Thyroid gland (tissue), 4 donors: ENCODE measurements at regions not wholly inside any gene's neighbourhood (a gene's known extent, or its start where the extent isn't known, plus 50 kb on each side); places are given as distances from the start of the nearest gene placed in this dataset.

Source experiments
- DNase-seq, 2 donors: peaks; one replicate each; pipeline ENCODE4 v3.0.0-alpha.2; 2019
- H3K27ac ChIP-seq, 3 donors: fragments of 200-600 bp; sonication (generic); 1 replicate in 2 of 3; 2 replicates in 1 of 3; pipeline ENCODE4 v1.5.1; 2016 to 2019; ENCODE audit warnings: mild to moderate bottlenecking in 1 of 3, moderate library complexity in 1 of 3
- H3K27me3 ChIP-seq: fragments of 200-600 bp; sonication (generic); one replicate; pipeline ENCODE4 v1.5.1; 2019
- H3K36me3 ChIP-seq, 2 donors: fragments of 200-600 bp; sonication (generic); one replicate each; pipeline ENCODE4 v1.5.1; 2016 to 2019
- H3K4me1 ChIP-seq, 2 donors: fragments of 200-600 bp; sonication (generic); one replicate each; pipeline ENCODE4 v1.5.1; 2017 to 2019
- H3K4me3 ChIP-seq, 3 donors: fragments of 200-600 bp; sonication (generic); replicated peaks in 1 of 3; 1 replicate in 2 of 3; 2 replicates in 1 of 3; pipeline ENCODE4 v1.5.1; 2016; ENCODE audit warnings: mild to moderate bottlenecking in 1 of 3
- H3K9me3 ChIP-seq: fragments of 200-600 bp; sonication (generic); one replicate; pipeline ENCODE4 v1.5.1; 2017
- CTCF ChIP-seq, 6 experiments: fragments of 200-600 bp in 3 of 6; fragments of 450-650 bp in 3 of 6; sonication (generic) in 3 of 6; IDR thresholded peaks; one replicate each; pipeline ENCODE4 v1.5.1; 2016 to 2019; ENCODE audit warnings: antibody characterized with exemption in 6 of 6, mild to moderate bottlenecking in 2 of 6, inconsistent platforms in 1 of 6, moderate library complexity in 1 of 6
- POLR2A ChIP-seq, 2 donors: fragments of 450-650 bp; IDR thresholded peaks; one replicate each; pipeline ENCODE4 v1.6.1; 2017; ENCODE audit warnings: antibody characterized with exemption in 2 of 2, mild to moderate bottlenecking in 2 of 2, moderate library complexity in 1 of 2
- WGBS, 2 donors: methylation state at CpG; one replicate each; pipeline ENCODE4 v1.1.5; 2017; 5-methylcytosine and 5-hydroxymethylcytosine counted together
- intact Hi-C: fragments of 100-400 bp; cut with DNase I; formaldehyde crosslinking; loops from one replicate; pipeline ENCODE4 v1.15.1; 2023

GRCh38 chr1:78280626-78281025 is 210.1 kb upstream of the PTGFR start:
- TF ChIP-seq POLR2A (IDR thresholded peaks at IDR 0.05) = no peak
- TF ChIP-seq CTCF (IDR thresholded peaks at IDR 0.05) = no peak
- Histone ChIP-seq H3K4me1 (no peaks in the 10 kb centered on the region), H3K27ac (no peak overlapping the region), H3K4me3 (no peak overlapping the region), H3K27me3 (no peaks in the 10 kb centered on the region), H3K9me3 (no peaks in the 10 kb centered on the region), H3K36me3 (no peaks in the 10 kb centered on the region)
- 56 to 67% methylated on average over 2 of the region's 2 CpGs for WGBS, 2 donors
- no peak for DNase-seq
- intact Hi-C loops = no loop called here

- WGBS, 2 donors = 74 to 83% methylated on average over 1 of the region's 1 CpG
- H3K36me3 ChIP-seq = no peaks in the 10 kb centered on the region
- H3K27ac ChIP-seq = no peak overlapping the region
- H3K4me1 ChIP-seq = no peaks in the 10 kb centered on the region
- H3K4me3 ChIP-seq = no peak overlapping the region
- DNase-seq = no peak
- TF ChIP-seq POLR2A (IDR thresholded peaks at IDR 0.05) (no peak), CTCF (IDR thresholded peaks at IDR 0.05) (no peak)
- intact Hi-C loops = no loop called here
- no peaks in the 10 kb centered on the region for H3K9me3 ChIP-seq
- no peaks in the 10 kb centered on the region for H3K27me3 ChIP-seq
These were observed 209.2 kb upstream of the PTGFR start for GRCh38 chr1:78281580-78281979.

GRCh38 chr1:78283691-78284090 is 207.1 kb upstream of the PTGFR start:
- TF ChIP-seq CTCF (IDR thresholded peaks at IDR 0.05) (no peak), POLR2A (IDR thresholded peaks at IDR 0.05) (no peak)
- Histone ChIP-seq H3K36me3 (no peaks in the 10 kb centered on the region), H3K27me3 (no peaks in the 10 kb centered on the region), H3K27ac (no peak overlapping the region), H3K9me3 (no peaks in the 10 kb centered on the region), H3K4me1 (no peaks in the 10 kb centered on the region), H3K4me3 (no peak overlapping the region)
- WGBS, 2 donors = 41 to 45% methylated on average over 2 of the region's 2 CpGs
- DNase-seq = no peak
- intact Hi-C loops = no loop called here

GRCh38 chr1:78284354-78284753 is 206.4 kb upstream of the PTGFR start:
- H3K36me3 ChIP-seq = no peaks in the 10 kb centered on the region
- no peak for TF ChIP-seq CTCF (IDR thresholded peaks at IDR 0.05)
- no peak for TF ChIP-seq POLR2A (IDR thresholded peaks at IDR 0.05)
- intact Hi-C loops = no loop called here
- H3K4me3 ChIP-seq = no peak overlapping the region
- WGBS, 2 donors = 86 to 92% methylated on average over 1 of the region's 1 CpG
- H3K4me1 ChIP-seq = no peaks in the 10 kb centered on the region
- no peaks in the 10 kb centered on the region for H3K27me3 ChIP-seq
- DNase-seq = peak in 1 of 2 donors; percentile 3
- H3K27ac ChIP-seq = no peak overlapping the region
- no peaks in the 10 kb centered on the region for H3K9me3 ChIP-seq

- no peaks in the 10 kb centered on the region for H3K9me3 ChIP-seq
- no peak overlapping the region for H3K4me3 ChIP-seq
- DNase-seq = no peak
- no peak overlapping the region for H3K27ac ChIP-seq
- no peaks in the 10 kb centered on the region for H3K27me3 ChIP-seq
- intact Hi-C loops = no loop called here
- no peaks in the 10 kb centered on the region for H3K4me1 ChIP-seq
- 89 to 93% methylated on average over 3 of the region's 3 CpGs for WGBS, 2 donors
- TF ChIP-seq CTCF (IDR thresholded peaks at IDR 0.05) = no peak
- TF ChIP-seq POLR2A (IDR thresholded peaks at IDR 0.05) = no peak
- no peaks in the 10 kb centered on the region for H3K36me3 ChIP-seq
These were observed 204.1 kb upstream of the PTGFR start for GRCh38 chr1:78286686-78287085.
